KMS-11 (cell line): ENCODE measurements at regions not wholly inside any gene's neighbourhood (a gene's known extent, or its start where the extent isn't known, plus 50 kb on each side); places are given as distances from the start of the nearest gene placed in this dataset.

Source experiments
- H2AFZ ChIP-seq: fragments of 200-600 bp; sonication (generic); 2 replicates; pipeline ENCODE4 v1.6.1; 2016; ENCODE audit warnings: antibody characterized with exemption, mixed run types, low read depth
- H3K27ac ChIP-seq: fragments of 200-600 bp; sonication (generic); 2 replicates; pipeline ENCODE4 v1.6.1; 2016; ENCODE audit warnings: mild to moderate bottlenecking, mixed run types
- H3K27me3 ChIP-seq: fragments of 200-600 bp; sonication (generic); 2 replicates; pipeline ENCODE4 v1.6.1; 2017; ENCODE audit warnings: mild to moderate bottlenecking, low read depth, mixed run types, moderate library complexity; ENCODE audit not compliant: insufficient read depth
- H3K36me3 ChIP-seq: fragments of 200-600 bp; sonication (generic); 2 replicates; pipeline ENCODE4 v1.6.1; 2017; ENCODE audit warnings: mild to moderate bottlenecking, mixed run types; ENCODE audit not compliant: insufficient read depth
- H3K4me1 ChIP-seq: fragments of 200-600 bp; sonication (generic); 2 replicates; pipeline ENCODE4 v1.6.1; 2016; ENCODE audit warnings: mild to moderate bottlenecking, low read depth, mixed run types; ENCODE audit not compliant: poor library complexity, severe bottlenecking
- H3K4me2 ChIP-seq: fragments of 200-600 bp; sonication (generic); 2 replicates; pipeline ENCODE4 v1.7.0; 2016; ENCODE audit warnings: mild to moderate bottlenecking, mixed run types
- H3K4me3 ChIP-seq: fragments of 200-600 bp; sonication (generic); IDR thresholded peaks from 2 replicates; pipeline ENCODE4 v1.6.1; 2017; ENCODE audit warnings: low read depth, low read length, mixed read lengths; ENCODE audit not compliant: insufficient read depth
- H3K79me2 ChIP-seq: fragments of 200-600 bp; sonication (generic); 2 replicates; pipeline ENCODE4 v1.6.1; 2016; ENCODE audit warnings: low read depth, mixed run types; ENCODE audit not compliant: insufficient read depth
- H3K9ac ChIP-seq: fragments of 200-600 bp; sonication (generic); 2 replicates; pipeline ENCODE4 v1.6.1; 2016; ENCODE audit warnings: mild to moderate bottlenecking, mixed run types
- H4K20me1 ChIP-seq: fragments of 200-600 bp; sonication (generic); 2 replicates; pipeline ENCODE4 v1.6.1; 2016; ENCODE audit warnings: mild to moderate bottlenecking, mixed run types; ENCODE audit not compliant: insufficient read depth
- TF ChIP-seq, protein P1 (sequence below): fragments of 200-600 bp; sonication (generic); conservative IDR thresholded peaks from 2 replicates; pipeline ENCODE4 v1.6.1; 2017; ENCODE audit warnings: low read depth, mild to moderate bottlenecking, antibody characterized with exemption, low read length, moderate library complexity, mixed read lengths

DNA sequence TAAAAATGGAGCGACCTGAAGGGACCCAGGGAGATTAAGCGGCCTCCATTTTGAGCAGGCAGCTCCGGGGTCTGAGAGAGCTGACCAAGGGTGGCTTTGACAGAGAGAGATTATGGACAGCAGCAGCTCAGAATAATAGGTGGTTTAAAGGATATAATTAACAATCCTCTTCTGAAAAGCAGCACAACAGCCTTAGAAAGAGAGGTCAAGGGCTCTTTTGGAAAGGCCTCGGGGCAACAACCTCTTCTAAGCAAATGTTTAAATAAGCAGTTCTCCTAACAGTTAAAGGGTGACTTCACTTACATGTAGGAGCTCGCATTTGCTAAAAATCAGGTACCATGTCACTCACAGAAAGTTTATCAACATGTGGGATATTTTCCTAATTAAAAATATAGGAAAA is 87.2 kb upstream of the FRMD6 start:
- Histone ChIP-seq H2AFZ (no peak overlapping the region), H3K4me1 (peaks cover 48% of the 10 kb centered on the region), H3K9ac (no peak overlapping the region), H3K79me2 (no peaks in the 10 kb centered on the region), H3K4me3 (no peak overlapping the region), H3K27ac (no peak overlapping the region), H3K36me3 (no peaks in the 10 kb centered on the region), H3K4me2 (no peak overlapping the region), H3K27me3 (no peaks in the 10 kb centered on the region), H4K20me1 (no peaks in the 10 kb centered on the region)
- TF ChIP-seq, protein P1, sequence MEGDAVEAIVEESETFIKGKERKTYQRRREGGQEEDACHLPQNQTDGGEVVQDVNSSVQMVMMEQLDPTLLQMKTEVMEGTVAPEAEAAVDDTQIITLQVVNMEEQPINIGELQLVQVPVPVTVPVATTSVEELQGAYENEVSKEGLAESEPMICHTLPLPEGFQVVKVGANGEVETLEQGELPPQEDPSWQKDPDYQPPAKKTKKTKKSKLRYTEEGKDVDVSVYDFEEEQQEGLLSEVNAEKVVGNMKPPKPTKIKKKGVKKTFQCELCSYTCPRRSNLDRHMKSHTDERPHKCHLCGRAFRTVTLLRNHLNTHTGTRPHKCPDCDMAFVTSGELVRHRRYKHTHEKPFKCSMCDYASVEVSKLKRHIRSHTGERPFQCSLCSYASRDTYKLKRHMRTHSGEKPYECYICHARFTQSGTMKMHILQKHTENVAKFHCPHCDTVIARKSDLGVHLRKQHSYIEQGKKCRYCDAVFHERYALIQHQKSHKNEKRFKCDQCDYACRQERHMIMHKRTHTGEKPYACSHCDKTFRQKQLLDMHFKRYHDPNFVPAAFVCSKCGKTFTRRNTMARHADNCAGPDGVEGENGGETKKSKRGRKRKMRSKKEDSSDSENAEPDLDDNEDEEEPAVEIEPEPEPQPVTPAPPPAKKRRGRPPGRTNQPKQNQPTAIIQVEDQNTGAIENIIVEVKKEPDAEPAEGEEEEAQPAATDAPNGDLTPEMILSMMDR = no peak

DNA sequence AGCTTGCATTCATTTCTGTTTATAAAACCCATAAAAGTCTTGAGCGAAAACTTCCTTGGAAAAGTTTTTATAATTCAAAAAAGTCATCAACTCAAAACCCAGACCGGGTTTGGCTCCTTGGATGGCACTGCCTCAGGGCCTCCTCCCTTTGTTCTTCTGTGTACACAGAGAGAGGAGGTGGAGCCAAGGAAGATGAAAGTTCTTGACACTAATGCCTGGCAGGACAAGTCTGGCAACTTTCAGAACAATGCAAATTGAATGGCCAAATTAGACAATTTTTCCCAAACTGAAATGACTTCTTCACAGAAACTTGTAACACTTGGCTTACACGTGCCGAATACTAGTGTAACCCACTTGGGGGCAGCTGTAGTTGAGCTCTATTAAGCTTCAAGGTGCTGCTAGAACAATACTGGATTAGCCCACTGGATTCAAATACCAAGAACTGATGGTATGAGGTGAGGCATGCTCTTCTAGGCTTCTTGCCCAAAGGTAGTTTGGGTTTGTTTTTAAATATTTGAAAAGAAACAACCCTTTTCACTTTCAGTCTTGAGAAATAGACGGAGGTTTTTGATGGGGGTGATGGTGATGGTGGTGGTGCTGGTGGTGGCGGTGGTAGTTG is 86.6 kb upstream of the FRMD6 start:
- Histone ChIP-seq H3K4me2 (peak overlapping the region; percentile 25; the same call in 1 of the 2 replicates), H3K4me3 (no peak overlapping the region)

DNA sequence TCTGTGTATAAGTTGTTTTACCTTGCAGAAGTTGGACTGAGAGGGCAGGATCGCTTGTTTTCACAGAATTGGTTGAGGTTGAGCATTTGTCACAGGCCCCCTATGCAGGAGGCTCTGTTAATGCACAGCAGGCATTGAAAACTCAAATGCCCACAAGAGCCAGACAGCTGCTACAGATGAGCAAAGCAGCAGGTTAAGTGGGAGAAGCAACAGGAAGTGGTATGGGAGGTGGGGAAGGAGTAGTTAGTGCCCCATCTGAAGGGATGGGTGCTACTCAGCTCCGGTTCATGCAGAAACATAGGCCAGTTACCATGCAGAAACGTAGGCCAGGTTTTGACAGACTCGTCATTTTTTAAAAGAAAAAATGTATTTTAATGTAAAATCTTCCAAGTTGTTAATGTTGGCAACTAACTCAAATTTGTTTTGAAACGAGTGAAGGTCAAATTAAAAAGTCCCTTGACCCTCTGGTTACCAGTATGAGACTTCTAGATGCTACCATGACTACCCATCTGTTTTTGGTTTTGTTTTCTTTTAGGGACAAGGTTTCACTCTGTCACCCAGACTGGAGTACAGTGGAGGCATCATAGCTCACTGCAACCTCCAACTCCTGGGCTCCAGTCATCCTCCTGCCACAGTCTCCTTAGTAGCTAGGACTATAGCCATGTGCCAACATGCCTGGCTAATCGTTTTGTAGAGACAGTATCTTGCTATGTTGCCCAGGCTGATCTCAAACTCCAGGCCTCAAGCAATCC is 84.7 kb upstream of the FRMD6 start:
- Histone ChIP-seq H3K79me2 (no peaks in the 10 kb centered on the region), H3K27ac (peak overlapping the region; percentile 70), H2AFZ (peak overlapping the region; percentile 50), H3K4me2 (peak overlapping the region; percentile 92), H3K36me3 (no peaks in the 10 kb centered on the region), H3K27me3 (no peaks in the 10 kb centered on the region), H3K4me3 (no peak overlapping the region), H3K4me1 (peaks cover 48% of the 10 kb centered on the region), H4K20me1 (no peaks in the 10 kb centered on the region), H3K9ac (no peak overlapping the region; the same call in 1 of the 2 replicates)
- TF ChIP-seq, protein P1 = no peak

More for the DNA sequence above, 86.6 kb upstream of the FRMD6 start:
- Histone ChIP-seq H3K9ac (no peak overlapping the region), H2AFZ (peak overlapping the region; percentile 26; the same call in 1 of the 2 replicates), H3K27me3 (no peaks in the 10 kb centered on the region), H3K4me1 (peaks cover 48% of the 10 kb centered on the region), H3K27ac (no peak overlapping the region), H3K36me3 (no peaks in the 10 kb centered on the region), H3K79me2 (no peaks in the 10 kb centered on the region), H4K20me1 (no peaks in the 10 kb centered on the region)
- TF ChIP-seq, protein P1 = no peak

DNA sequence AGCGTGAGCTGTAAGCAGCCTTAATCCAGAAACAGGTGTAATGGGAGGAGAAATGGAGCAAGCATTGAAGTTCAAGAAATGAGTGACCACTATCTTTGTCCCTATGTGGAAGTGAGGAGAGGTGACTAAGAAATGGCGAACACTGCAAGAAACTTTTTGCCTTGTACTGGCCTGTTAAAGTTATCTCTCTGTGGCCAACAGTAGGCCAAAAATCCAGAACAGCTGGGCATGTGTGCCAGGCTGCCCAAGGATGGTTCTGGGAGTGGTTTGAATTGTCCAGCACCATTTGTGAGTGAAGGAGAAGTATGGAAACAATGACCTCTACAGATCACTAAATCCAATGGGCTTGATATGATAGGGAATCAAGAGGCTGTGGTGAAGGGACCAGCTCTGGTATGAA is 83.3 kb upstream of the FRMD6 start:
- no peak overlapping the region for H3K4me3 ChIP-seq
- H3K27me3 ChIP-seq = no peaks in the 10 kb centered on the region
- no peak overlapping the region for H3K9ac ChIP-seq
- no peak overlapping the region for H3K27ac ChIP-seq
- H3K4me1 ChIP-seq = peaks cover 48% of the 10 kb centered on the region
- H2AFZ ChIP-seq = no peak overlapping the region
- H4K20me1 ChIP-seq = no peaks in the 10 kb centered on the region
- TF ChIP-seq, protein P1 = no peak
- no peaks in the 10 kb centered on the region for H3K36me3 ChIP-seq
- no peaks in the 10 kb centered on the region for H3K79me2 ChIP-seq
- H3K4me2 ChIP-seq = no peak overlapping the region
